ENCODE measurements at regions not wholly inside any gene's neighbourhood (a gene's known extent, or its start where the extent isn't known, plus 50 kb on each side); places are given as distances from the start of the nearest gene placed in this dataset.
A peak's percentile ranks its signal among the peaks of the same experiment; 100 is the strongest.
"Not testable (repeated sequence)": the region's sequence is repeated elsewhere in the genome, so short reads cannot be mapped to it uniquely, and the experiment has no call there.

DNA sequence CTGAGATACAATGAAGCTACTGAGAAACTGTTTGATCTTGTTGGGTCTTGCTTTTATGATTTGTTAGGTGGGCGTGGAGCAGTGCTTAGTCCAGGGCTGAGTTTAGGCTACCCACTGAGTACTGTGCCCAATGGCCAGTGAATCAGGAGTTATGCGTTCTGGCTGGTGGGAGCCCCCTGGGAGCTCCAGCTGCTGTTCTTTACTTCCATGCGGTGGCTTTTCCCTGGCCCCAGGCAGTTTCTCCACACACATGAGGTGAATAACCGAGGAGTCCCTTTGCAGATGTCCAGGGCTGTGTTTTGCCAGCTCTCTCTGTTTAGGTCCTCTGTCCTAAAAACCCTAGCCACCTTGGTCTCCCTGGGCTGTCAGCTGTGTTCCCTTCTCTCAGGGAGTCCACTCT, 106.5 kb downstream of the KLF13 start:
- DNase-seq (ENCODE audit: low spot score) = no peak

GRCh38 chr15:31433574-31433973, 106.9 kb downstream of the KLF13 start:
- DNase-seq (ENCODE audit: low spot score) = no peak

DNA sequence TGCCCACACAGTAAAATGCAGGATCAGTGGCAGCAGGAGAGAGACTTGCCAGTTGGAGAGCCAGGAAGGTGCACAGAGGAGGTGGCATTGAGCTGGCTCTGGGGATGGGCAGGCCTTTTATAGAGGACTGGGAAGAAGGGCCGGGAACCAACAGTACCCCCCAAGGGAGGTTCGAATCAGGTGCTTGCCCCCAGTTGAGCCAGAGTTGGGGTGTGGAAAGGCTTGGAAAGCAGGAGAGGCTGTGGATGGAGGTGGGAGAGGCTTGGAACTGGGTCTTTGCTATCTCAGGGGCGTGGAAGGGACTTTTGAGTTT, 107.6 kb downstream of the KLF13 start:
- DNase-seq (ENCODE audit: low spot score) = no peak

- DNase-seq (ENCODE audit: low spot score) = peak; percentile 88
These were observed 108.1 kb downstream of the KLF13 start for GRCh38 chr15:31434588-31435260.

GRCh38 chr15:31435261-31435911, 108.8 kb downstream of the KLF13 start:
- peak; percentile 87 for DNase-seq (ENCODE audit: low spot score)

DNA sequence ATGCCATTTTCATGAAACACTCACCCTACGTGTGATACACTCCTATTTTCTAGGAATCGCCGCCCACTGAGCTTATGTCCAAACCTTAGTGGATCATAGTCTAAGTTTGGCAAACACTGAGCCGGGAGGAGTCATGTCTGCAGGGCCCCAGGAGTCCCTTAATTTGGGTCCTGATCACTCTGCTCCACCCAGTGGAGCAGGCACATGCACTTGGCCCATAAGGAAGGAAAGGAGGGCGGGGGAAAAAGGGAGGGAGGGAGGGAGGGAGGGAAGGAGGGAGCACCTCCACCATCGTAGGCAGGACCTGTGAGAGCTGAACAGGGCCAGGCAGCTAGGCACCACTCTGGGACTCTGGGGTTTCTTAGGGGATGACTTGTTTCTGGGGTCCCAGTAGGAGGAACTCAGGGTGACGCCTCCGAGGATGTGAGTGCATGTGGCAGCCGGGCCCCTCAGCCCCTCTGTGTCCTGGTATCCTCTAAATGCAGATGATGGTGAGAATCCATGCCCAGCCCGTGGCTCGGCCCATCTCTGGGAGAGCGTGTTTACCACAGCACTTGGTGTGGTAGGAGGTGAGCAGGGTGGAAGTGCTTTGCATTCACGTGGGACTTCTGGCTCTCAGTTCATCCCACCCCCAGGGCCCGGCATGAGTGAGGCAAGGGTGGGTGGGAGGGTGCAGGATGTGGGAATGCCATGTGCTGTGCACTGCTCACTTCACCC, 109.4 kb downstream of the KLF13 start:
- no peak for DNase-seq (ENCODE audit: low spot score)

GRCh38 chr15:31437686-31438085, 111.1 kb downstream of the KLF13 start:
- DNase-seq (ENCODE audit: low spot score) = peak; percentile 20

- DNase-seq (ENCODE audit: low spot score) = no peak
These were observed 112.1 kb downstream of the KLF13 start for GRCh38 chr15:31438601-31439265.

DNA sequence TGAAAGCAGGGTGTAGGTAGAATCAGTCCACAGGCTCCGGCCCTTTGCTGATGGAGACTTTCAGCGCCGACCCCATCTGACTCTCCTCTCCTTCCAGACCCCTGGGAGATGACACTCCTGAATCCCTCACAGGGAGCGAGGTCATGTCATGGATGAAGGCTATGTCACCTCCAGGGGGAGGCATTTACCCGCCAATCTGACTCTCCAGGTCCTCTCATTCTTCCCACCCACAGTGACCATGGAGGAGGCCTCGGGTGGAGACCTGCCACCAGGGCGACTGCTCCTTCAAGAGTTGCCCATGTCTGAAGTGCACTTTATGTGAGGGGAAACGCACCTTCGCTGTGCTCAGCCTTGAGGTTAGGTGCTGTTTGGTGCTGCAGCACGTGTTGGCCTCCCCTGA, 112.7 kb downstream of the KLF13 start:
- DNase-seq (ENCODE audit: low spot score) = no peak

- not testable (repeated sequence) for DNase-seq (ENCODE audit: low spot score)
These were observed 113.6 kb downstream of the KLF13 start for GRCh38 chr15:31440216-31440615.

DNA sequence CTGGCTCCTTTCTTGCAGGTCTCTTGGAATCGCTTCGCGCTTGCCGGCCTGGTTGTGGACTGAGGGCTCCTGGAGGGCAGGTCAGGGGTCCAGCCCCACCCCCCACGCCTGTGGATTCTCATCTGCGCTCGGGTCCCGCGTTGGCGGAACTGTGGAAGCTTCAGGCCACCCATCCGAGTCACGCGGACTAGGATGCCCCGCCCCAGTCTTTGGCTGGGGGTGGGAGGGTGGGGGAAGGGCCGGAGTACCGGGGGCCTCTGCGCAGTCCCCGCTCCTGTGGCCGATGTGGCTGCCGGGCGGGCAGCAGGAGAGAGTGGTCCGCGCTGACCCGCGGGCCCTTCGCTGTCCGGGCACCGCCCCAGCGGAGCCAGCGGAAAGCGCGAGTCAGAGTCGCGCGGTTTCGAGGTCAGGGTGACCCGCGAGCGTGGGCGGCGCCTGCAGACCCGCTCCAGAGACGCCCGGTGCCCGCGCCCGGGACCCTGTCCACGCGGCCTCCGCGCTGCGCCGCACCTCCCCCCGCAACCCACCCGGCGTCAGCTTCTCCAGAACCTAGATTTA, 114.2 kb downstream of the KLF13 start:
- DNase-seq (ENCODE audit: low spot score) = peak; percentile 24

DNA sequence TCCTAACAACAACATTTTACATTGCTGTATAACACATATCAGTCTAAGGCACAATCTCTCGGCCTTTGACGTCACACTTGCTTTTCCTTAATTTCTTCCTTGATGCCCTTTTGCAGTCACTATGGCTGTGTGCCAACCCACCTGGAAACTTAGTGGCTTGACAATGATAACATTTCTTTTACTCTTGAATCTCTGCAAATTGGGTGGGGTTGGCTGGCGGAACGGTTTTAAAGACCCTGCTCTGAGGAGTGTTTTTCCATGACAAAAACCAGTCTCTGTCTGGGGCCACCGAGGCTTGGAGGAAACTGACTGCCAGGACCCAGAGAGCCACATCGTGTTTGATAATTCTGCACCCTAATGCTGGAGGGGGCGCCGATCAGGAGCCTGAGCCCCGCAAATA, 115.6 kb downstream of the KLF13 start:
- DNase-seq (ENCODE audit: low spot score) = no peak

- no peak for DNase-seq (ENCODE audit: low spot score)
These were observed 116.1 kb downstream of the KLF13 start for GRCh38 chr15:31442699-31443111.

- DNase-seq (ENCODE audit: low spot score) = no peak
These were observed 118.2 kb downstream of the KLF13 start for GRCh38 chr15:31444844-31445243.

DNA sequence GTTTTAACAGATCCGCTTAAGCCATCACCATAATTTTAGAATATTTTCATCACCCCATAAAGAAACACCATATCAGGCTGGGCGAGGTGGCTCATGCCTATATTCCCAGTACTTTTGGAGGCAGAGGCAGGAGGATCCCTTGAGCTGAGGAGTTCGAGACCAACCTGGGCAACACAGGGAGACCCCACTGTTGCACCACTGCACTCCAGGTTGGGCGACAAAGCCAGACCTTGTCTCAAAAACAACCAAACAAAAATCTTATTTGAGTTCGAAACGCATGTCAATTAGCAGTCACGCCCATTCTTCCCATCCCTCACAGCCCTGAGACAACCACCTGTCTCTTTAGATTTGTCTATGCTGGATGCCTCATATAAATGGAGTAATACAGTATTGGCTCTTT, 119.9 kb downstream of the KLF13 start:
- no peak for DNase-seq (ENCODE audit: low spot score)

- no peak for DNase-seq (ENCODE audit: low spot score)
These were observed 121.4 kb downstream of the KLF13 start for GRCh38 chr15:31447931-31448634.

DNA sequence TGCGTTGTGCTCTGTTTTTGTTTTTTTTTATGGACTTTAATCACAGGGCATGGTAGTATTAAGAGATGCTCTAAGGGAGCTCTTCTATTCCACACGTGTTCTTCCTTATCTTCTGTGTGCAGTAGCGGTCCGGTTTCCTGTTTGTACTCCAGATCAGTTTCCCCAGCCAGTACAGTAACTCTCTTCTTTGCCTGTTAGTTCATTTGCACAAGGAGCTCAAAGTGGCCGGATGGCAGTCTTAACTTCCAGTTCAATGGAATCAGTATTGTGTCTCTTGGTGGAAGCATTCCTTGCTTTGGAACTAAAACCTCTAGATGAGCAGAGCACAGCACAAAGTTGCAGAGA, 122.0 kb downstream of the KLF13 start:
- no peak for DNase-seq (ENCODE audit: low spot score)

- no peak for DNase-seq (ENCODE audit: low spot score)
These were observed 126.2 kb downstream of the KLF13 start for GRCh38 chr15:31452595-31453557.

DNA sequence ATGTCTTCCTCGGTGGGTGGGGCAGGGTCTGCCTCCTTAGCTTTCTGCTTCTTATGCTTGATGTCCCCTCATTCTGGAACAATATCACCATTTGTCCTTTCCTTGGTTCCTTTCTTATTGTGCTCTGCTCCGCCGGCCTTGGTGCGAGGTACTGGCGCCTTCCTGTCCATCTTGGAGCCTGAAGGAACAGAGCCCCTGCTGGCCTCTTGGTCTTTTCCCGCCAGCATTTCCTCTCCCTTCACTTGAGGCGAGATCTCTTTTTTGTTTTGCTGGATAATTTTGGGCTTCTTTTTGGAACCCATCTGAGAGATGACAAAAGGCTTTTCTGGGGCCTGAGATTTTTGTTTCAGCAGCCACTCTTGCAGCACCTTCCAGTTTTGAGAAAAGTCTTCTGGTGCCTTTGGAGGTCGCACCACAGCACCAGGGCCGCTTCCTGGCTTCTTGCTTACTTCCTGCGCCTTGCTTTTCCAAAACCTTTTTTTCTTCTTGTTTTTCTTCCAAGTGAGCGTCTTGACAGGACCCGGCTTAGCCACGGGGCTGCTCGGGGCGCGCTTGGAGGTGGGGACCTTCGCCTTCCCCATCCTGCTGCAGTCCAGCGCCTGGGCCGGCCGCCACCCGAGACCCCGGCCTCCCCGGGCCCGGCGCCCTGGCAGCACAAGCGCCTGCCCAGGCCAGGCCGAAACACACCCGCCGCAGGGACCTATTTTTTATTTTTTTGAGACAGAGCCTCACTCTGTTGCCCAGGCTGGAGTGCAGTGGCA, 127.1 kb downstream of the KLF13 start:
- DNase-seq (ENCODE audit: low spot score) = no peak

GRCh38 chr15:31455499-31455898, 128.9 kb downstream of the KLF13 start:
- no peak for DNase-seq (ENCODE audit: low spot score)

Measured in CD4-positive, alpha-beta T cell treated with Interleukin-15 for 4 hours (primary cell).